ENCODE measurements at regions not wholly inside any gene's neighbourhood (a gene's known extent, or its start where the extent isn't known, plus 50 kb on each side); places are given as distances from the start of the nearest gene placed in this dataset.
A peak's percentile ranks its signal among the peaks of the same experiment; 100 is the strongest.
"Not testable (repeated sequence)": the region's sequence is repeated elsewhere in the genome, so short reads cannot be mapped to it uniquely, and the experiment has no call there.

- no peak for DNase-seq (ENCODE audit: low spot score)
Measured at GRCh38 chr2:184993746-184994145, 395.4 kb downstream of the ZNF804A start.

DNA sequence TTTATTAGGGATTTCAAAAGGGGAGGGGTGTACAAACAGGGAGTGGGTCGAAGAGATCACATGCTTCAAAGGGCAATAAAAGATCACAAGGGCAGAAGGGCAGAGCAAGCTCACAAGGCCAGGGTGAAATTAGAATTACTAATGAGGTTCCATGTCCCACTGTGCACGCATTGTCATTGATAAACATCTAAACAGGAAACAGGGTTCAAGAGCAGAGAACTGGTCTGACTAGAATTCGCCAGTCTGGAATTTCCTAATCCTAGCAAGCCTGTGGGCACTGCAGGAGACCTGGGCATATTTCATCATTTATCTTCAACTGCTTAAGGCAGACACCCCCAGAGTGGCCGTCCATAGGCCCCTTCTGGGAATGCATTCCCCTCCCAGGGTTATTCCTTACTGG, 408.2 kb downstream of the ZNF804A start:
- DNase-seq (ENCODE audit: low spot score), result no peak

GRCh38 chr2:185012643-185013042, 414.3 kb downstream of the ZNF804A start:
- no peak for DNase-seq (ENCODE audit: low spot score)

- DNase-seq (ENCODE audit: low spot score), result no peak
Measured at GRCh38 chr2:185014076-185014475, 415.7 kb downstream of the ZNF804A start.

DNA sequence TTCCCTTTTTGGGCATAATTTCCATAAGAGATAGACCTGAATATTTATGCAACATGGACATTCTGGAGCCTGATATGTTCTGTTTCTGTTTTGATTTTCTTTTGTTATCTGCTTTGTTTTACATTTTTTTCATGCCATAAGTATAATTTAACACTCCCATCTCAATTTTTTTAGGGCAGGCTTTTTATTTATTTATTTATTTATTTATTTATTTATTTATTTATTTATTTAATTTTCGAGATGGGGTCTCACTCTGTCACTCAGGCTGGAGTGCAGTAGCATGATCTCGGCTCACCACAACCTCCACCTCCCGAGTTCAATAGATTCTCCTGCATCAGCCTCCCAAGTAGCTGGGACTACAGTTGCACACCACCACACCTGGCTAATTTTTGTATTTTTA, 427.6 kb downstream of the ZNF804A start:
- not testable (repeated sequence) for DNase-seq (ENCODE audit: low spot score)

DNA sequence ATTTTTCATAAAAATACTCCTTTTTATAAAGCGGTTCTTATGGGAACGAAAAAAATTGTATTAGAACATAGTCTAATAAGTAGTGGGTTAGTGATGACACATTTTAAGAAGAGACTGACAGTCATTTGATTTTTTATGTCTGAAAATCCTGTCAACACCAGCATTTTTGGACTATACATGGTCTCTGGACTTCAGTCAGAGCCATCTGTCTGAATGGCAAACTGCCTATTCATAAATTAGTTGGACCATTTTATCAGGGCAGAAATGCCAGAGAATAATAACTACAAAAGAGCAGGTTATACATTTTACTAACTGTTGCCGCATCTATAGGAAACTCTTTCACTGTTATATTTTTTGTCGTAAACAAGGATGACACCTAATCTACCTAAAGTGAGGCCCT, 437.6 kb downstream of the ZNF804A start:
- no peak for DNase-seq (ENCODE audit: low spot score)

- no peak for DNase-seq (ENCODE audit: low spot score)
Measured at GRCh38 chr2:185044323-185044874, 446.1 kb downstream of the ZNF804A start.

DNA sequence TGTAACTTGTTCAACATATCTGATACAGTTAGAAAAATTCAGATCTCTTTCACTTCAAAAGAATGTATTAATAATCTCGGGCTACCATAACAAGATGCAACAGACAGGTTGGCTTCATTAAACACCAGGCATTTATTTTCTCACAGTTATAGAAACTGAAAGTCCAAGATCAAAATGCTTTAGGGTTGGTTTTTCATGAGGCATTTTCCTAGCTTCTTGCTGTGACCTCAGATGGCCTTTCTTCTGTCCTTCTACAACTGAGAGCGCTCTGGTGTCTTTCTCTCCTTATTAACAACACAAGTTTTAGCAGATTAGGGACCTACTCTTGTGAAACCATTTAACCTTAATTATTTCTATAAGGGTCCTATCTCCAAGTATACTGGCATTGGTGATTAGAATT, 452.5 kb downstream of the ZNF804A start:
- DNase-seq (ENCODE audit: low spot score), result no peak

- DNase-seq (ENCODE audit: low spot score), result no peak
Measured at GRCh38 chr2:185063761-185064160, 465.4 kb downstream of the ZNF804A start.

- no peak for DNase-seq (ENCODE audit: low spot score)
Measured at GRCh38 chr2:185066128-185066527, 467.8 kb downstream of the ZNF804A start.

DNA sequence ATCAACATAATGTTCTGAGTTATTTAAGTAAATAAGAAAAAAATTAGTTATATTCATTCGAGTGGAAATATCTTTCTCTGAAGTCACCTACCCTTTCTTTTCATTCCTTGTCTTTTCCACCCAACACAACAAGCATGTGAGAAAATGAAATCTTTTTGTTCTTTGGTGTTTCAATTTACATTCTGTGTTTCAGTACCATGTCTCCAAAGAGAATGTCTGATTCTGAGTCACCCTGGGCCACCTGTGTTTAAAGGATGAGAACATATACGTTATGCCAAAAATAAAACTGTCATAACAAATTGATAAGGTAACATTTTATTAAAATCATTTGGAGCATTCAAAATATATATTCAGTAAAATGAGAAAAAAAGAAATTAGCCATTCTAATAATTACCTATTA, 470.8 kb downstream of the ZNF804A start:
- DNase-seq (ENCODE audit: low spot score), result no peak

DNA sequence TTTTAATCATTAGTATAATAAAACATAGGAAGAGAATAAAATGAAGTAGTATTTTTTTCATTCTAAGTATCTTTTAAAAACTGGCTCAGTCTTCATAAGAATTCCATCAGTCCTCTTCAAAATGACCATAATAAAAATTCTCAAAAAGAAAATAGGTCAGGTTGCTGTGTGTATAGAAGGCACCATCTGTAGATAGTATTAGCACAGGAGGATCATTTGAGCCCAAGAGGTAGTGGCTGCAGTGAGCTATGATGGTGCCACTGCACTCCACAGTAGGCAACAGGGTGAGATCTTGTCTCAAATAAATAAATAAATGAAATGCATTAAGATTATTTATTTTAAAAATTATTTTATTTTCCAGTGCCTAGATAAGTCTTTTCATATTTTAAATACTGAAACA, 475.8 kb downstream of the ZNF804A start:
- DNase-seq (ENCODE audit: low spot score), result no peak

- DNase-seq (ENCODE audit: low spot score), result no peak
Measured at GRCh38 chr2:185082749-185083148, 484.4 kb downstream of the ZNF804A start.

- DNase-seq (ENCODE audit: low spot score), result peak; percentile 12
Measured at GRCh38 chr2:185108588-185108987, 510.3 kb downstream of the ZNF804A start.

- peak; percentile 14 for DNase-seq (ENCODE audit: low spot score)
Measured at GRCh38 chr2:185127412-185127811, 529.1 kb downstream of the ZNF804A start.

- DNase-seq (ENCODE audit: low spot score), result no peak
Measured at GRCh38 chr2:185128346-185128745, 530.0 kb downstream of the ZNF804A start.

DNA sequence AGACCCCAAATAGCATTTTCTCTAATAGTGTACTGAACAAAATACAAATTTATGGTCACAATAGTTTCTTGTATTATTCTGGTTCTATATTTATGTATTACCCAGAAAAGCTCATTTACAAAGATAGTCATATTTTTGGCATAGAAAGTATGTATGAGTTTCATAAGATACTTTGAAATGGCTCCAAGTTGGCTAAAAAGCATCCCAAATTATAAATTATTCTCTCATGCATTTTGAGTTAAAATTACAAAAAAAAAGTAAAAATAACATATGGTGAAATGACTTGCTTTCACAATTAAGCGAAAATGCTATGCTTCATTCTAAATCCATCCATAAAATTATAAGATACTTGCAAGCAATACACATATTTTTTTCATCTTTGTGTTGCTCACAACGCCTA, 530.7 kb downstream of the ZNF804A start:
- DNase-seq (ENCODE audit: low spot score), result no peak

DNA sequence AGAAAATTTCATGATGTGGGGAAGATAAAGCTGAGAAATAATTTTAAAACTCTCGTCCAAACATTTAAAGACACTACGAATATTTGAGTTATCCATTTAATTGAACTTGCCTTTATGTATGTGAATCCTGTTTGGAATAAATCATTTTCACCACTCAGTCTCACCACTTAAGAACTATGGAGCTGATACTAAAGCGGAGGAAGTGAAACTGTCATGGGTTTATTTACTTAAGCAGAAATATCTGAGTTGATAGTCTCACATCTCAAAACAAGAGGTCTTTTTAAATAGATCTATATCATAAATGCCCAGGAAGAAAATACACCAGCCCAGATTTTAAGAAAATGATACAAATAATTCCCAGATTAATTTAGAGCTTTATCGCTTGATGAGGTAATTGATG, 532.4 kb downstream of the ZNF804A start:
- no peak for DNase-seq (ENCODE audit: low spot score)

DNA sequence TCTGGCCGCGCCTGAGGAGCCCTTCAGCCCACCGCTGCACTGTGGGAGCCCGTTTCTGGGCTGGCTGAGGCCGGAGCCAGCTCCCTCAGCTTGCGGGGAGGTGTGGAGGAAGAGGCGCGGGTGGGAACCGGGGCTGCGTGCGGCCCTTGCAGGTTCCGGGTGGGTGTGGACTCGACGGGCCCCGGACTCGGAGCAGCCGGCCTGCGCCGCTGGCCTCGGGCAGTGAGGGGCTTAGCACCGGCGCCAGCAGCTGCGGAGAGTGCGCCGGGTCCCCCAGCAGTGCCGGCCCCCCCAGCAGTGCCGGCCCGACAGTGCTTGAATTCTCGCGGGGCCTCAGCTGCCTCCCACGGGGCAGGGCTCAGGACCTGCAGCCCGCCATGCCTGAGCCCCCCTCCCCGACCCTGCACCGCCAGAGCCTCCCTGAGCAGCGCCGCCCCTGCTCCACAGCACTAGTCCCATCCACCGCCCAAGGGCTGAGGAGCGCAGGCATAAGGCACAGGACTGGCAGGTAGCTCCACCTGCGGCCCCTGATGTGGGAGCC, 534.2 kb downstream of the ZNF804A start:
- no peak for DNase-seq (ENCODE audit: low spot score)

- DNase-seq (ENCODE audit: low spot score), result no peak
Measured at GRCh38 chr2:185137700-185138099, 539.4 kb downstream of the ZNF804A start.

DNA sequence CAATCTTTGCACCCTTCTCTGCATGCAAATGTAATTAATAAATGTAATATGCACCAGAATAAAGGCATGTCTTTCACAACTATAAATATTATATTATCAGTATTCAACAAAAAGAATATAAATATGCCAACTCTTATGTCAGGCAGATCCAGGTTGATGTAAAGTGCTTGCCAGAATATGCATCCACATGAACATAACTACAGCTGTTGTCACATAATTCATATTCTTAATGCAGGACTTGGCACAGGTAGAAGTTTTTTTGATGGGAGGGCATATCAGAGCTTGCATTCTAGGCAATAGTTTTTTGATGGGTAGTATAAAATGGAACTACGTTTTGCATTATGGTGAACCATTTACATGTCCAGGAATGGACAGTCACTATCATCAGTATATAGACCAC, 544.3 kb downstream of the ZNF804A start:
- DNase-seq (ENCODE audit: low spot score), result no peak

DNA sequence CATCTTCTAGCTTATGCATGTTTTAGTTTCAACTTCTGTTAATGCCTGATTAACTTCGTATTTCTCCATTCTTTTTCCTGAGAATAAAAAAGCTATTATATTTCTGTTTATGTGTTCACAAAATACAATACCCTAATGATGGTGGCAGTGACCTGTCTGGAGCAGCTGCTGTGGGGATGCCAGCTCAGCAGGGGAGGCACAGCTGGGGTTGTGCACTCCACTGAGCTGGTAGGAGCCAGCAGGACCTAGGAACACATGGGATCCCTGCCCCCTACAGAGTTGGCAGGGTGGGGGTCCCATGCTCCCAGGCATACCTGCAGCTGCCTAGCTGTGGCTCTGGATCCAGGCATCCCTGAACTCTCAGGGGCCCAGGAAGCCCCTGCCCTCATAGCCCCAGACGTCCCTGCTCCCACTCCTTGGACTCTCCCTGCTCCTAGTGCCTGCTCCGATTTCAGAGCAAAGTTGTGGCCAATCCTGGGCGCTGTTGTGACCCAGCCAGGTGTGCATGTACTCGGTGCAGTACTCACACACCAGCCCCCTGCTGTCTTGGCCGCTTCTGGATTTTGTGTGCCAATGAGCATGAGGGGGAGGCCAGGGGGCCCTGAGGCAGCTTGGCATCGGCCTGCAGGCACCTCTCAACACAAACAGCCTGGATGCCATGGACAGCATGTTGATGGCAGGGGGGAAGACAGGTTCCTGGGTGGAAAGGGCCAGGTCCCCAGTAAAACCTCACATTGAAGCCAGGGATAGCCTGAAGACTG, 546.0 kb downstream of the ZNF804A start:
- no peak for DNase-seq (ENCODE audit: low spot score)

- no peak for DNase-seq (ENCODE audit: low spot score)
Measured at GRCh38 chr2:185145316-185146121, 547.2 kb downstream of the ZNF804A start.
